Suprapubic skin (tissue), 4 donors: ENCODE measurements at regions not wholly inside any gene's neighbourhood (a gene's known extent, or its start where the extent isn't known, plus 50 kb on each side); places are given as distances from the start of the nearest gene placed in this dataset.

ENCODE experiments used
- DNase-seq, 2 donors: peaks; one replicate each; pipeline ENCODE4 v3.0.0-alpha.2; 2019; ENCODE audit warnings: low spot score in 2 of 2
- H3K27ac ChIP-seq: fragments of 200-600 bp; sonication (generic); one replicate; pipeline ENCODE4 v1.5.1; 2019
- H3K27me3 ChIP-seq: fragments of 200-600 bp; sonication (generic); one replicate; pipeline ENCODE4 v1.5.1; 2019
- H3K36me3 ChIP-seq: fragments of 200-600 bp; sonication (generic); one replicate; pipeline ENCODE4 v1.5.1; 2019
- H3K4me1 ChIP-seq: fragments of 200-600 bp; sonication (generic); one replicate; pipeline ENCODE4 v1.5.1; 2019
- H3K4me3 ChIP-seq: fragments of 200-600 bp; sonication (generic); one replicate; pipeline ENCODE4 v1.5.1; 2019; ENCODE audit warnings: mild to moderate bottlenecking
- H3K9me3 ChIP-seq: fragments of 200-600 bp; sonication (generic); one replicate; pipeline ENCODE4 v1.5.1; 2019
- EP300 ChIP-seq: sonication (generic); formaldehyde crosslinking; IDR thresholded peaks from one replicate; pipeline ENCODE4 v1.6.1; 2017; ENCODE audit warnings: antibody characterized with exemption
- POLR2A ChIP-seq, 2 donors: fragments of 450-650 bp; IDR thresholded peaks; one replicate each; pipeline ENCODE4 v1.6.1; 2017; ENCODE audit warnings: antibody characterized with exemption in 2 of 2, mild to moderate bottlenecking in 2 of 2, moderate library complexity in 2 of 2
- POLR2AphosphoS5 ChIP-seq, 3 donors: sonication (generic); formaldehyde crosslinking; IDR thresholded peaks; one replicate each; pipeline ENCODE4 v1.6.1; 2017; ENCODE audit warnings: antibody characterized with exemption in 3 of 3
- WGBS: methylation state at CpG from one replicate; pipeline ENCODE4 v1.1.5; 2018; 5-methylcytosine and 5-hydroxymethylcytosine counted together
- TF ChIP-seq, protein P1 (sequence below), 2 donors: fragments of 200-600 bp in 1 of 2; fragments of 450-650 bp in 1 of 2; sonication (generic) in 1 of 2; IDR thresholded peaks; one replicate each; pipeline ENCODE4 v1.5.1; 2016 to 2019; ENCODE audit warnings: antibody characterized with exemption in 2 of 2, mild to moderate bottlenecking in 1 of 2, moderate library complexity in 1 of 2

DNA sequence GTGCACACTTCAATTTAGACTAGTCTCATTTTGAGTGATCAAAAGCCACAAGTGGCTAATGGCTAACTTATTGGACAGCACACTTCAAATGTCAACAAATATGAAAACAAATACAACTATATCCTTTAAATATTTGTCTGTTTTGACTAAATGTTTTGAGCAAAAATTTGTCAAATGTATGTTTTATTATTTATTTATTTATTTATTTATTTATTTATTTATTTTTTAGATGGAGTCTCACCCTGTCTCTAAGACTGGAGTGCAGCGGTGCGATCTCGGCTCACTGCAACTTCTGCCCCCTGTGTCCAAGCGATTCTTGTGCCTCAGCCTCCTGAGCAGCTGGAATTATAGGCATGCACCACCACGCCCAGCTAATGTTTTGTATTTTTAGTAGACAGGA is 1392.1 kb upstream of the WWC1 start:
- 94% methylated on average over 5 of the region's 5 CpGs for WGBS
- DNase-seq = no peak
- Histone ChIP-seq H3K4me3 (no peak overlapping the region), H3K36me3 (no peaks in the 10 kb centered on the region), H3K4me1 (no peaks in the 10 kb centered on the region), H3K27ac (no peak overlapping the region), H3K9me3 (no peaks in the 10 kb centered on the region), H3K27me3 (no peaks in the 10 kb centered on the region)
- TF ChIP-seq POLR2AphosphoS5 (IDR thresholded peaks at IDR 0.05) (no peak), POLR2A (IDR thresholded peaks at IDR 0.05) (no peak), EP300 (no peak)
- TF ChIP-seq, protein P1, sequence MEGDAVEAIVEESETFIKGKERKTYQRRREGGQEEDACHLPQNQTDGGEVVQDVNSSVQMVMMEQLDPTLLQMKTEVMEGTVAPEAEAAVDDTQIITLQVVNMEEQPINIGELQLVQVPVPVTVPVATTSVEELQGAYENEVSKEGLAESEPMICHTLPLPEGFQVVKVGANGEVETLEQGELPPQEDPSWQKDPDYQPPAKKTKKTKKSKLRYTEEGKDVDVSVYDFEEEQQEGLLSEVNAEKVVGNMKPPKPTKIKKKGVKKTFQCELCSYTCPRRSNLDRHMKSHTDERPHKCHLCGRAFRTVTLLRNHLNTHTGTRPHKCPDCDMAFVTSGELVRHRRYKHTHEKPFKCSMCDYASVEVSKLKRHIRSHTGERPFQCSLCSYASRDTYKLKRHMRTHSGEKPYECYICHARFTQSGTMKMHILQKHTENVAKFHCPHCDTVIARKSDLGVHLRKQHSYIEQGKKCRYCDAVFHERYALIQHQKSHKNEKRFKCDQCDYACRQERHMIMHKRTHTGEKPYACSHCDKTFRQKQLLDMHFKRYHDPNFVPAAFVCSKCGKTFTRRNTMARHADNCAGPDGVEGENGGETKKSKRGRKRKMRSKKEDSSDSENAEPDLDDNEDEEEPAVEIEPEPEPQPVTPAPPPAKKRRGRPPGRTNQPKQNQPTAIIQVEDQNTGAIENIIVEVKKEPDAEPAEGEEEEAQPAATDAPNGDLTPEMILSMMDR (IDR thresholded peaks at IDR 0.05) = no peak

DNA sequence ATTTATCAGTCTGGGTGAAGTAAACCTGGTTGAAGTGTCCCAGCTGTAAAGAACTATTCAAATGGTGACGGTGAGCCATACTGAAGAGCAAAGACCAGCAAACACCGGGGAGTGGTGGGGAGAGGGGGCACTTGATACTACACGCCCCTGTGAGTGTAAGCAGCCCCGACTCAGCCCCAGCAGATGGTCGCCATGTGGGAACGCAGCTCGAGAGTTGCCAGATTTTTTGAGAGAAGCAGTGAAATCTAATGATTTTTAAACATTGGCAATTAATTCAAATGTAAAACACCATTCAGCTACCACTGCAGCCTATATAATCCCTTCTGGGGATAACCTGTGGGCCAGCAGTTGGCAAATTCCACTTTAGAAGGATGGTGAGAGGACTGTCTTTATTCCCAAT is 1386.9 kb upstream of the WWC1 start:
- WGBS = 68% methylated on average over 7 of the region's 7 CpGs
- DNase-seq = no peak
- no peaks in the 10 kb centered on the region for H3K36me3 ChIP-seq
- H3K4me3 ChIP-seq = no peak overlapping the region
- H3K27me3 ChIP-seq = no peaks in the 10 kb centered on the region
- no peaks in the 10 kb centered on the region for H3K4me1 ChIP-seq
- no peaks in the 10 kb centered on the region for H3K9me3 ChIP-seq
- TF ChIP-seq POLR2A (IDR thresholded peaks at IDR 0.05) = no peak
- TF ChIP-seq POLR2AphosphoS5 (IDR thresholded peaks at IDR 0.05) = no peak
- TF ChIP-seq, protein P1 (IDR thresholded peaks at IDR 0.05) = no peak
- TF ChIP-seq EP300 = no peak
- H3K27ac ChIP-seq = no peak overlapping the region

DNA sequence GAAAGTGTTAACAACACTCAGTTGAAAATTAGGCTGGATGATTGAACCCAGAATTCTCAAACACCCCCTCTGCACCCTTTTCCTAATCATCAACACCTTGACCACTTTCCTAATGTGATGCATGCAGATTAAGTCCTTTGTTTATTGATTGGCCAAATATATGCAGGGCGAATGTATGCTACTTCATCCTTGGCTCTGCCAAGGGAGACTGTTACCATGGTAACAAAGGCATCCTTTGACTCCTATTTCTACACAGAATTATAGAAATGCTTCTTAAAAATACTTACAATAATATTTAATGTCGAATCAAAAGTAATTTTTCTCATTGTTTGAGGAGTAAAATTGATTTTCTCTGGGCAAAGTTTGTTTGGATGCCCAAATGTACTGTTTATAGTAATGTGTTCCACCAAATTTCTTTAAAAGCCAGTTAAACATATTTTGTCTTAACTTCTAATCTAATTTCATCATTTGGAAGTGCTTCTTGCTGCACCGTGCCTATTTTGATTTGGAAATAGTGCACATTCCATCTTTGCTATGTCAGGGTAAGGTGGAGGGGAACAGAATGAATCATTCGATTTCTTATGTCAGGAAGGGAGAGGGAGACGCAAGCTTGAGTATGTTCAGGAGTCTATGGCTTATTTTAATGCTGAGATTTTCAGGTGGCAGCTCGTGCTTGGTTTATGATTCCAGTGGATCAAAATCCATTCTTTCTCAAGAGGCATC is 1384.3 kb upstream of the WWC1 start:
- TF ChIP-seq, protein P1 (IDR thresholded peaks at IDR 0.05) = no peak
- no peak for TF ChIP-seq POLR2AphosphoS5 (IDR thresholded peaks at IDR 0.05)
- Histone ChIP-seq H3K27me3 (no peaks in the 10 kb centered on the region), H3K27ac (no peak overlapping the region), H3K4me1 (no peaks in the 10 kb centered on the region), H3K36me3 (no peaks in the 10 kb centered on the region), H3K9me3 (no peaks in the 10 kb centered on the region), H3K4me3 (no peak overlapping the region)
- WGBS = 53% methylated on average over 6 of the region's 6 CpGs
- DNase-seq = no peak

DNA sequence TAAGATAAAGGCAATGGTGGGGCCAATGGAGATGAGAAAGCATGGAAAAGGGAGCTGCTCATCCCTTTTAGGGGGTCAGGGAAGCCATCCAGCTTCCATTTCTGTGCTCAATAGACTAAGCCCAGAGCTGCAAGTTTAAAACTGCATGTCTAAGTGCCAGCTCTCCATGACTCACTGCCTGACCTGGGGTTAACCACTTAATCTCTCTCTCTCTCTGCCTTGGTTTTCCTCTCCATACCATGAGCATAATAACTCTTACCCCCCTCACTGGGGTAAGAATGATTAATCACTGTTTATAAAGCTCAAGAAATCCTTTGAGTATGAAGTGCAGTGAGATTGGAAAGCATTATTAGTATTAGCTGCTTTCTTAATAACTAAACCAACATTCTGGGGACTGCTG is 1382.4 kb upstream of the WWC1 start:
- H3K27ac ChIP-seq = no peak overlapping the region
- no peaks in the 10 kb centered on the region for H3K4me1 ChIP-seq
- no peaks in the 10 kb centered on the region for H3K27me3 ChIP-seq
- TF ChIP-seq EP300 (no peak), POLR2A (IDR thresholded peaks at IDR 0.05) (no peak), POLR2AphosphoS5 (IDR thresholded peaks at IDR 0.05) (no peak)
- TF ChIP-seq, protein P1 (IDR thresholded peaks at IDR 0.05) = no peak
- no peaks in the 10 kb centered on the region for H3K36me3 ChIP-seq
- no peak overlapping the region for H3K4me3 ChIP-seq
- DNase-seq = no peak
- H3K9me3 ChIP-seq = no peaks in the 10 kb centered on the region

DNA sequence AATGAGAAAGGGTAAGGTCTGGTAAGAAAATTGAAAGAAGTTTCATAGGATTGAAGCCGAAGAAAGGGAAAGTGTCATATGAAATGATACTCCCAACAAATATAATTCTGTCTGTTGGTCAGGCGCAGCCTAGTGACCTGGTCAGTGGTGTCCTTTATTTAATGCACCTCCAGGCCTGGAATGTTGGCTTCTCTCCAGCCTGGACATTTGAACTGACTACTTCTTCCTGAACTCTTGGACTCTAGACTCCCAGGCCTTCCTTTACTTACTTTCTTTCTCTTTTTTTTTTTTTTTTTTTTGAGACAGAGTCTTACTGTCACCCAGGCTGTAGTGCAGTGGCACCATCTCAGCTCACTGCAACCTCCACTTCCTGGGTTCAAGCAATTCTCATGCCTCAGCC is 1381.5 kb upstream of the WWC1 start:
- DNase-seq = no peak
- TF ChIP-seq, protein P1 (IDR thresholded peaks at IDR 0.05) = no peak
- no peak for TF ChIP-seq EP300
- TF ChIP-seq POLR2A (IDR thresholded peaks at IDR 0.05) = no peak
- TF ChIP-seq POLR2AphosphoS5 (IDR thresholded peaks at IDR 0.05) = no peak
- Histone ChIP-seq H3K4me1 (no peaks in the 10 kb centered on the region), H3K36me3 (no peaks in the 10 kb centered on the region), H3K4me3 (no peak overlapping the region), H3K9me3 (no peaks in the 10 kb centered on the region), H3K27me3 (no peaks in the 10 kb centered on the region), H3K27ac (no peak overlapping the region)
- WGBS = 93% methylated on average over 2 of the region's 2 CpGs
